GM12875 (cell line): ENCODE measurements at regions not wholly inside any gene's neighbourhood (a gene's known extent, or its start where the extent isn't known, plus 50 kb on each side); places are given as distances from the start of the nearest gene placed in this dataset.
"Not testable (repeated sequence)": the region's sequence is repeated elsewhere in the genome, so short reads cannot be mapped to it uniquely, and the experiment has no call there.

Experiments used
- H3K4me3 ChIP-seq: one replicate; pipeline ENCODE4 v1.5.1; 2011; ENCODE audit warnings: low read depth, low read length, control low read depth
- CTCF ChIP-seq: IDR thresholded peaks from 2 replicates; pipeline ENCODE4 v1.5.1; 2011; ENCODE audit warnings: low read depth, mild to moderate bottlenecking, control low read depth, inconsistent platforms, low read length, moderate library complexity, borderline replicate concordance; ENCODE audit not compliant: insufficient read depth

GRCh38 chr1:166490437-166490991 is 323.7 kb upstream of the FAM78B start:
- H3K4me3 ChIP-seq = no peak overlapping the region
- no peak for TF ChIP-seq CTCF

- not testable (repeated sequence) for H3K4me3 ChIP-seq
These were observed 327.0 kb upstream of the FAM78B start for GRCh38 chr1:166493765-166494164.

GRCh38 chr1:166507347-166507746 is 331.9 kb upstream of the POGK start:
- H3K4me3 ChIP-seq = no peak overlapping the region

GRCh38 chr1:166511761-166512160 is 327.5 kb upstream of the POGK start:
- TF ChIP-seq CTCF = no peak

More at GRCh38 chr1:166507347-166507746, 331.9 kb upstream of the POGK start:
- TF ChIP-seq CTCF = no peak

GRCh38 chr1:166514067-166514466 is 325.2 kb upstream of the POGK start:
- TF ChIP-seq CTCF = no peak
- no peak overlapping the region for H3K4me3 ChIP-seq

More at GRCh38 chr1:166511761-166512160, 327.5 kb upstream of the POGK start:
- no peak overlapping the region for H3K4me3 ChIP-seq

- no peak for TF ChIP-seq CTCF
- H3K4me3 ChIP-seq = no peak overlapping the region
These were observed 311.5 kb upstream of the POGK start for GRCh38 chr1:166527752-166528151.

- no peak overlapping the region for H3K4me3 ChIP-seq
- TF ChIP-seq CTCF = no peak
These were observed 300.6 kb upstream of the POGK start for GRCh38 chr1:166538646-166539045.

GRCh38 chr1:166544036-166544435 is 295.2 kb upstream of the POGK start:
- no peak for TF ChIP-seq CTCF
- H3K4me3 ChIP-seq = no peak overlapping the region
